HepG2 (cell line): ENCODE measurements at regions not wholly inside any gene's neighbourhood (a gene's known extent, or its start where the extent isn't known, plus 50 kb on each side); places are given as distances from the start of the nearest gene placed in this dataset.
A peak's percentile ranks its signal among the peaks of the same experiment; 100 is the strongest.

Source experiments
- ATAC-seq: fragments of 200-7000 bp; cut with Tn5 transposase; 3 replicates; pipeline ENCODE4 v1.9.1; 2020; ENCODE audit warnings: mild to moderate bottlenecking, moderate library complexity
- BruUV-seq: library from RNA; stranded (reverse); fragments of 400-500 nt; replicated peaks from 2 replicates; lab custom pipeline; 2021; lab: Mats Ljungman, UMichigan
- CTCF ChIA-PET: fragments of 300-600 bp; formaldehyde crosslinking; extraction: SDS; loops from one replicate; lab custom pipeline; 2021; ENCODE audit warnings: low total read pairs, inconsistent platforms, low intra/inter-chr PET ratio; lab: Yijun Ruan, JAX
- POLR2A ChIA-PET: fragments of 350-600 bp; sonication (Branson Sonifier 250); formaldehyde crosslinking; loops from one replicate; lab custom pipeline; 2020; ENCODE audit warnings: antibody characterized with exemption, inconsistent platforms; lab: Yijun Ruan, JAX
- DNase-seq: peaks from one replicate; pipeline ENCODE4 v3.0.0-alpha.2; 2015; ENCODE audit warnings: low spot score
- FAIRE-seq: peaks from 3 replicates; lab custom pipeline; 2011; peaks lifted over from hg19 to GRCh38; lab: Jason Lieb, UNC
- H2AFZ ChIP-seq: one replicate; pipeline ENCODE4 v1.6.1; 2011; ENCODE audit warnings: low read length, inconsistent platforms
- H3K27ac ChIP-seq: fragments of 300-600 bp; 3 replicates; pipeline ENCODE4 v1.8.0; 2011; ENCODE audit warnings: mixed run types, mild to moderate bottlenecking, mixed read lengths, low read length, inconsistent platforms; ENCODE audit not compliant: insufficient read depth; ENCODE audit errors: extremely low read length
- H3K27me3 ChIP-seq, 2 experiments: fragments of 200-600 bp in 1 of 2; 2 replicates in 1 of 2; 3 replicates in 1 of 2; pipeline versions ENCODE4 v1.6.0 to v1.8.0; 2011; ENCODE audit warnings: low read length in 2 of 2, mild to moderate bottlenecking in 2 of 2, moderate library complexity in 2 of 2, inconsistent platforms in 1 of 2; ENCODE audit not compliant: insufficient read depth in 2 of 2, control insufficient read depth in 1 of 2
- H3K36me3 ChIP-seq, 2 experiments: fragments of 200-600 bp in 1 of 2; replicated peaks in 1 of 2; 2 replicates in 1 of 2; 3 replicates in 1 of 2; pipeline versions ENCODE4 v1.5.1 to v1.8.0; 2011; ENCODE audit warnings: low read length in 2 of 2, inconsistent platforms in 1 of 2; ENCODE audit not compliant: insufficient read depth in 2 of 2, control insufficient read depth in 1 of 2
- H3K4me1 ChIP-seq: 2 replicates; pipeline ENCODE4 v1.5.1; 2012; ENCODE audit warnings: low read length, inconsistent platforms; ENCODE audit not compliant: insufficient read depth
- H3K4me2 ChIP-seq: 2 replicates; pipeline ENCODE4 v1.6.0; 2011; ENCODE audit warnings: low read depth, low read length, inconsistent platforms
- H3K4me3 ChIP-seq, 3 experiments: fragments of 200-600 bp in 1 of 3; sonication (generic), shearing (Covaris generic) in 1 of 3; replicated peaks in 1 of 3; 2 replicates each; pipeline ENCODE4 v1.5.1; 2011 to 2016; ENCODE audit warnings: low read length in 3 of 3, inconsistent platforms in 2 of 3, low read depth in 2 of 3, mild to moderate bottlenecking in 2 of 3, control low read depth in 1 of 3, mixed read lengths in 1 of 3; ENCODE audit not compliant: insufficient read depth in 1 of 3
- H3K79me2 ChIP-seq: one replicate; pipeline ENCODE4 v1.6.1; 2011; ENCODE audit warnings: low read length, inconsistent platforms; ENCODE audit not compliant: insufficient read depth
- H3K9ac ChIP-seq: 2 replicates; pipeline ENCODE4 v1.6.0; 2011; ENCODE audit warnings: mild to moderate bottlenecking, low read depth, low read length, inconsistent platforms; ENCODE audit not compliant: insufficient read depth
- H3K9me3 ChIP-seq: 2 replicates; pipeline ENCODE4 v1.5.1; 2012; ENCODE audit warnings: mild to moderate bottlenecking, low read length
- H4K20me1 ChIP-seq: 2 replicates; pipeline ENCODE4 v1.6.0; 2011; ENCODE audit warnings: inconsistent platforms, mild to moderate bottlenecking, low read length, moderate library complexity; ENCODE audit not compliant: insufficient read depth
- FOXP1 ChIP-seq, 2 experiments: fragments of 450-650 bp in 1 of 2; IDR thresholded peaks; 2 replicates each; pipeline ENCODE4 v1.6.1; 2017 to 2018; ENCODE audit warnings: antibody characterized with exemption in 1 of 2
- GABPA ChIP-seq, 2 experiments: IDR thresholded peaks; 2 replicates each; pipeline ENCODE4 v1.6.1; 2011 to 2016; ENCODE audit warnings: low read depth in 2 of 2, low read length in 1 of 2, missing biosample characterization in 1 of 2, missing genetic modification characterization in 1 of 2
- IRX3 ChIP-seq: sonication (generic); formaldehyde crosslinking; IDR thresholded peaks from 2 replicates; pipeline ENCODE4 v1.8.1; 2023; ENCODE audit warnings: mild to moderate bottlenecking, low read depth, missing genetic modification reagents, borderline replicate concordance
- MXD4 ChIP-seq: IDR thresholded peaks from 2 replicates; pipeline ENCODE4 v1.6.1; 2016; ENCODE audit warnings: mild to moderate bottlenecking, missing biosample characterization, missing genetic modification reagents
- RBFOX2 ChIP-seq: fragments of 200-400 bp; formaldehyde crosslinking; IDR thresholded peaks from 2 replicates; pipeline ENCODE4 v1.6.1; 2017; ENCODE audit warnings: low read depth, mild to moderate bottlenecking, low read length
- TEAD2 ChIP-seq: sonication (generic); formaldehyde crosslinking; IDR thresholded peaks from 2 replicates; pipeline ENCODE4 v1.9.0; 2021; ENCODE audit warnings: missing genetic modification reagents
- ZBTB8A ChIP-seq: sonication (generic); formaldehyde crosslinking; IDR thresholded peaks from 2 replicates; pipeline ENCODE4 v1.4.0; 2020; ENCODE audit warnings: mild to moderate bottlenecking, low read depth, missing genetic modification reagents, borderline replicate concordance
- ZNF274 ChIP-seq: sonication (generic); formaldehyde crosslinking; IDR thresholded peaks from 2 replicates; pipeline ENCODE4 v1.5.1; 2020; ENCODE audit warnings: mild to moderate bottlenecking, missing genetic modification reagents
- ZNF570 ChIP-seq: sonication (generic); formaldehyde crosslinking; IDR thresholded peaks from 2 replicates; pipeline ENCODE4 v1.4.0; 2020; ENCODE audit warnings: mild to moderate bottlenecking, missing genetic modification reagents, borderline replicate concordance
- WGBS: methylation state at CpG from one replicate; pipeline ENCODE4 v1.1.6; 2017; ENCODE audit warnings: low lambda C conversion rate; 5-methylcytosine and 5-hydroxymethylcytosine counted together
- in situ Hi-C: cut with HindIII; loops from 2 replicates; pipeline ENCODE4 v1.10.0; 2017; ENCODE audit warnings: low pct_unique_long_range_greater_than_20kb; ENCODE audit not compliant: extremely low pct_ligation_motif_present
- intact Hi-C: fragments of 100-400 bp; cut with micrococcal nuclease; formaldehyde crosslinking; loops from one replicate; pipeline ENCODE4 v1.10.0; 2022; ENCODE audit not compliant: unreplicated experiment
- TF ChIP-seq, protein P1 (sequence below), 2 experiments: sonication (generic) in 1 of 2; formaldehyde crosslinking in 1 of 2; IDR thresholded peaks; 2 replicates each; pipeline versions ENCODE4 v1.5.1 to v1.6.1; 2011 to 2020; ENCODE audit warnings: borderline replicate concordance in 1 of 2, low read depth in 1 of 2, low read length in 1 of 2, mild to moderate bottlenecking in 1 of 2, missing genetic modification reagents in 1 of 2, moderate library complexity in 1 of 2
- TF ChIP-seq, protein P2 (sequence below): sonication (generic); formaldehyde crosslinking; IDR thresholded peaks from 2 replicates; pipeline ENCODE4 v1.8.1; 2023; ENCODE audit warnings: mild to moderate bottlenecking, missing genetic modification reagents

DNA sequence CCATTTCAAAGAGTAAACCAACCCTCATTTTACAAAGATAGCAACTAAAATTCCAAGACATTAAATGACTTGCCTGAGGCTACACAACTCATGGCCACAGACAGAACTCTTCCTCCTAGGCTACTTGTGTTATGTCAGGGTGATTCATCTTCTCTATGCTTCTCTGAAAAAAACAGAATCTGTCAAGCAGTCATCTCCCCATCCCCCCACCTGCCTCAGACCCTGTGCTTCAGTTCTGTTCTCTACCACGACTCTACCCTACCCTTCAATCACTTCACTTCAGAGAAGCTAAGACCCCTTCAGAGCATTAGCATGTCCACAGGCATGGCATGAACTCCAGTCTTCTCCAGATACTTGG lies 277.7 kb upstream of the PTGER4 start (continued):
- TF ChIP-seq RBFOX2 (no peak), IRX3 (no peak), ZNF274 (CRISPR knock-in tag) (no peak), GABPA (IDR thresholded peaks at IDR 0.05; ENCODE audit: low read depth, low read length) (no peak), GABPA (CRISPR knock-in tag; IDR thresholded peaks at IDR 0.05; ENCODE audit: low read depth) (no peak), MXD4 (CRISPR knock-in tag) (no peak), FOXP1 (IDR thresholded peaks at IDR 0.05) (no peak), FOXP1 (CRISPR knock-in tag; IDR thresholded peaks at IDR 0.05) (no peak)
- TF ChIP-seq, protein P1, sequence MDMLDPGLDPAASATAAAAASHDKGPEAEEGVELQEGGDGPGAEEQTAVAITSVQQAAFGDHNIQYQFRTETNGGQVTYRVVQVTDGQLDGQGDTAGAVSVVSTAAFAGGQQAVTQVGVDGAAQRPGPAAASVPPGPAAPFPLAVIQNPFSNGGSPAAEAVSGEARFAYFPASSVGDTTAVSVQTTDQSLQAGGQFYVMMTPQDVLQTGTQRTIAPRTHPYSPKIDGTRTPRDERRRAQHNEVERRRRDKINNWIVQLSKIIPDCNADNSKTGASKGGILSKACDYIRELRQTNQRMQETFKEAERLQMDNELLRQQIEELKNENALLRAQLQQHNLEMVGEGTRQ (IDR thresholded peaks at IDR 0.05; ENCODE audit: low read depth, low read length) = no peak
- TF ChIP-seq, protein P1 (CRISPR knock-in tag; IDR thresholded peaks at IDR 0.05; ENCODE audit: borderline replicate concordance) = no peak

DNA sequence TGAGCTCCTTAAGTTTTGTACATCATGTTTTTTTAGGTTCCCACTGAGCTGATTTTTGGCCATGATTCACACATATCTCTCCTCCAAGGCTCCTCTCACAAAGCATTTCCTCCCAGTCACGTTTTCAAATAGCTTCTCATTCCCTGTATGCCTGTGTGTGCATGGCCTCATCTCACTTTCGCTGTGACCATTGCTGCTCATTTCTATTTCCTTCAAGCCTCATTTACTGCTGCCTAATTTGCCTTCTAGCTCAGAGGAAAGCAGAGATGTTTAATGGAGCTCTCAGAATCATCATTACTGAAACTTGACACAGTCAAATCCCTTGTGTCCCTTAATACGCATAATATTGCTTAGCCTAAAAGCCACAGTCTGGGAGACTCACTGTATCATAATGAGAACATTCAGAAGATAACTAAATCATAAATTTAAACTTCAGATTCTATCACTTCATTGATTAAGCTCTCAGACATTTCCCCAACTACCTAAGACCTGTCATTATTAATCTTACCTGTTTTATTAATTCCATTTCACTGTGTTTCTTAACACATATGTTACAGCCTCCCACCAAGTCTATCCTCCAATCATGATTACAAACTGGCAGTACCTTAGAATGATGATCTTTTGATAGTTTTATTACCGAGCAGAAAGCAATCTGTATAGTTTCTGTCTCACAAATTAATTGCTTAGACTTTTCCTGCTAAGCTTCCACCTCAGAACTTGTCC lies 278.3 kb upstream of the PTGER4 start:
- in situ Hi-C loops = no loop called here

More for the DNA sequence above, 278.3 kb upstream of the PTGER4 start:
- H4K20me1 ChIP-seq = no peaks in the 10 kb centered on the region
- no peak overlapping the region for H3K4me3 ChIP-seq
- POLR2A ChIA-PET = no interaction called here
- no peaks in the 10 kb centered on the region for H3K9me3 ChIP-seq
- TF ChIP-seq IRX3 (no peak), TEAD2 (no peak), ZNF570 (CRISPR knock-in tag) (no peak), ZBTB8A (CRISPR knock-in tag) (no peak)
- TF ChIP-seq, protein P2, sequence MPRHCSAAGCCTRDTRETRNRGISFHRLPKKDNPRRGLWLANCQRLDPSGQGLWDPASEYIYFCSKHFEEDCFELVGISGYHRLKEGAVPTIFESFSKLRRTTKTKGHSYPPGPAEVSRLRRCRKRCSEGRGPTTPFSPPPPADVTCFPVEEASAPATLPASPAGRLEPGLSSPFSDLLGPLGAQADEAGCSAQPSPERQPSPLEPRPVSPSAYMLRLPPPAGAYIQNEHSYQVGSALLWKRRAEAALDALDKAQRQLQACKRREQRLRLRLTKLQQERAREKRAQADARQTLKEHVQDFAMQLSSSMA = no peak
- TF ChIP-seq, all 625 proteins: peak for 0
- Histone ChIP-seq H3K79me2 (no peaks in the 10 kb centered on the region), H3K36me3 (no peaks in the 10 kb centered on the region), H3K9ac (no peak overlapping the region), H3K27ac (no peak overlapping the region), H3K27me3 (no peaks in the 10 kb centered on the region), H3K4me1 (peaks cover 15% of the 10 kb centered on the region), H2AFZ (peak overlapping the region; percentile 21), H3K4me2 (no peak overlapping the region)
- no peak for ATAC-seq
- BruUV-seq = no TSS peak
- CTCF ChIA-PET = no interaction called here
- DNase-seq = no peak
- intact Hi-C loops = no loop called here
- no peak for FAIRE-seq
- 26% methylated on average over 4 of the region's 4 CpGs for WGBS
